HUES64 (cell line): ENCODE measurements at regions not wholly inside any gene's neighbourhood (a gene's known extent, or its start where the extent isn't known, plus 50 kb on each side); places are given as distances from the start of the nearest gene placed in this dataset.

Experiments
- H3K27ac ChIP-seq: 2 replicates; pipeline ENCODE4 v1.7.0; 2013; ENCODE audit warnings: low read depth, low read length, inconsistent platforms
- H3K27me3 ChIP-seq: 2 replicates; pipeline ENCODE4 v1.6.1; 2013; ENCODE audit warnings: mild to moderate bottlenecking, low read length; ENCODE audit not compliant: insufficient read depth
- H3K36me3 ChIP-seq: 2 replicates; pipeline ENCODE4 v1.6.1; 2013; ENCODE audit warnings: mild to moderate bottlenecking, low read length; ENCODE audit not compliant: insufficient read depth
- H3K4me1 ChIP-seq: 2 replicates; pipeline ENCODE4 v1.6.1; 2013; ENCODE audit warnings: mild to moderate bottlenecking, low read length, moderate library complexity; ENCODE audit not compliant: insufficient read depth
- H3K4me3 ChIP-seq: 2 replicates; pipeline ENCODE4 v1.5.1; 2013; ENCODE audit warnings: mild to moderate bottlenecking, low read length, moderate library complexity
- H3K9ac ChIP-seq: 2 replicates; pipeline ENCODE4 v1.6.1; 2013; ENCODE audit warnings: mild to moderate bottlenecking, low read depth, low read length
- H3K9me3 ChIP-seq: 2 replicates; pipeline ENCODE4 v1.6.1; 2013; ENCODE audit warnings: low read depth, low read length; ENCODE audit not compliant: insufficient read depth
- WGBS: fragments of 150-250, 120-280 bp; methylation state at CpG from one replicate; pipeline ENCODE4 v1.1.7; 2013; ENCODE audit warnings: missing lambda C conversion rate; 5-methylcytosine and 5-hydroxymethylcytosine counted together

GRCh38 chr18:56333146-56333545 lies 305.2 kb downstream of the TXNL1 start:
- H3K9me3 ChIP-seq, result 0 out of 2 replicates have a peak, but pooled peaks cover 2% of the 10 kb centered on the region
- 93% methylated on average over 4 of the region's 4 CpGs for whole genome bisulfite sequencing
- H3K27ac ChIP-seq, result no peak overlapping the region
- H3K36me3 ChIP-seq, result no peaks in the 10 kb centered on the region
- H3K27me3 ChIP-seq, result no peaks in the 10 kb centered on the region
- H3K4me3 ChIP-seq, result no peak overlapping the region
- H3K4me1 ChIP-seq, result no peaks in the 10 kb centered on the region
- H3K9ac ChIP-seq, result no peak overlapping the region

GRCh38 chr18:56332371-56332770 lies 306.0 kb downstream of the TXNL1 start:
- 97% methylated on average over 4 of the region's 4 CpGs for WGBS
- no peaks in the 10 kb centered on the region for H3K4me1 ChIP-seq
- H3K27ac ChIP-seq, result no peak overlapping the region
- H3K27me3 ChIP-seq, result no peaks in the 10 kb centered on the region
- H3K9me3 ChIP-seq, result no peaks in the 10 kb centered on the region
- H3K4me3 ChIP-seq, result no peak overlapping the region
- no peaks in the 10 kb centered on the region for H3K36me3 ChIP-seq
- H3K9ac ChIP-seq, result no peak overlapping the region

GRCh38 chr18:56330366-56331110 lies 307.9 kb downstream of the TXNL1 start:
- Histone ChIP-seq H3K27ac (no peak overlapping the region), H3K4me1 (no peaks in the 10 kb centered on the region), H3K4me3 (no peak overlapping the region), H3K9ac (no peak overlapping the region), H3K36me3 (no peaks in the 10 kb centered on the region), H3K27me3 (no peaks in the 10 kb centered on the region), H3K9me3 (no peaks in the 10 kb centered on the region)
- WGBS, result 90% methylated on average over 9 of the region's 9 CpGs

- H3K4me3 ChIP-seq, result no peak overlapping the region
- H3K27ac ChIP-seq, result no peak overlapping the region
- H3K9me3 ChIP-seq, result no peaks in the 10 kb centered on the region
- no peaks in the 10 kb centered on the region for H3K36me3 ChIP-seq
- no peak overlapping the region for H3K9ac ChIP-seq
- H3K27me3 ChIP-seq, result no peaks in the 10 kb centered on the region
- H3K4me1 ChIP-seq, result no peaks in the 10 kb centered on the region
- 84% methylated on average over 1 of the region's 1 CpG for WGBS
Measured at GRCh38 chr18:56329536-56329935, 308.9 kb downstream of the TXNL1 start.

GRCh38 chr18:56327191-56327885 lies 311.1 kb downstream of the TXNL1 start:
- Histone ChIP-seq H3K4me3 (no peak overlapping the region), H3K4me1 (no peaks in the 10 kb centered on the region), H3K27ac (no peak overlapping the region), H3K9ac (no peak overlapping the region), H3K27me3 (no peaks in the 10 kb centered on the region), H3K36me3 (no peaks in the 10 kb centered on the region), H3K9me3 (no peaks in the 10 kb centered on the region)
- WGBS, result 91% methylated on average over 7 of the region's 7 CpGs

- H3K4me3 ChIP-seq, result no peak overlapping the region
- H3K36me3 ChIP-seq, result no peaks in the 10 kb centered on the region
- H3K27ac ChIP-seq, result no peak overlapping the region
- H3K9ac ChIP-seq, result no peak overlapping the region
- H3K4me1 ChIP-seq, result no peaks in the 10 kb centered on the region
- no peaks in the 10 kb centered on the region for H3K9me3 ChIP-seq
- WGBS, result 77% methylated on average over 3 of the region's 3 CpGs
- no peaks in the 10 kb centered on the region for H3K27me3 ChIP-seq
Measured at GRCh38 chr18:56326336-56327072, 311.9 kb downstream of the TXNL1 start.

- H3K27ac ChIP-seq, result no peak overlapping the region
- H3K9ac ChIP-seq, result no peak overlapping the region
- no peak overlapping the region for H3K4me3 ChIP-seq
- no peaks in the 10 kb centered on the region for H3K27me3 ChIP-seq
- H3K4me1 ChIP-seq, result no peaks in the 10 kb centered on the region
- no peaks in the 10 kb centered on the region for H3K36me3 ChIP-seq
- WGBS, result 79% methylated on average over 4 of the region's 4 CpGs
- no peaks in the 10 kb centered on the region for H3K9me3 ChIP-seq
Measured at GRCh38 chr18:56323673-56324072, 314.7 kb downstream of the TXNL1 start.

- WGBS, result 83% methylated on average over 9 of the region's 9 CpGs
- Histone ChIP-seq H3K27me3 (no peaks in the 10 kb centered on the region), H3K4me1 (no peaks in the 10 kb centered on the region), H3K4me3 (no peak overlapping the region), H3K9ac (no peak overlapping the region), H3K27ac (no peak overlapping the region), H3K9me3 (no peaks in the 10 kb centered on the region), H3K36me3 (no peaks in the 10 kb centered on the region)
Measured at GRCh38 chr18:56322406-56322805, 316.0 kb downstream of the TXNL1 start.

GRCh38 chr18:56321470-56321869 lies 316.9 kb downstream of the TXNL1 start:
- H3K4me1 ChIP-seq, result no peaks in the 10 kb centered on the region
- no peak overlapping the region for H3K27ac ChIP-seq
- no peaks in the 10 kb centered on the region for H3K27me3 ChIP-seq
- no peak overlapping the region for H3K9ac ChIP-seq
- 94% methylated on average over 8 of the region's 8 CpGs for WGBS
- no peak overlapping the region for H3K4me3 ChIP-seq
- H3K36me3 ChIP-seq, result no peaks in the 10 kb centered on the region
- no peaks in the 10 kb centered on the region for H3K9me3 ChIP-seq

- H3K4me3 ChIP-seq, result no peak overlapping the region
- H3K36me3 ChIP-seq, result no peaks in the 10 kb centered on the region
- H3K9me3 ChIP-seq, result no peaks in the 10 kb centered on the region
- 91% methylated on average over 3 of the region's 3 CpGs for WGBS
- H3K4me1 ChIP-seq, result no peaks in the 10 kb centered on the region
- no peak overlapping the region for H3K27ac ChIP-seq
- no peaks in the 10 kb centered on the region for H3K27me3 ChIP-seq
- H3K9ac ChIP-seq, result no peak overlapping the region
Measured at GRCh38 chr18:56319953-56320352, 318.4 kb downstream of the TXNL1 start.

- Histone ChIP-seq H3K9me3 (no peaks in the 10 kb centered on the region), H3K4me3 (no peak overlapping the region), H3K9ac (no peak overlapping the region), H3K27me3 (no peaks in the 10 kb centered on the region), H3K36me3 (no peaks in the 10 kb centered on the region), H3K27ac (no peak overlapping the region), H3K4me1 (no peaks in the 10 kb centered on the region)
- 94% methylated on average over 1 of the region's 2 CpGs for WGBS
Measured at GRCh38 chr18:56316727-56317126, 321.7 kb downstream of the TXNL1 start.
